Loucy (cell line): ENCODE measurements at regions not wholly inside any gene's neighbourhood (a gene's known extent, or its start where the extent isn't known, plus 50 kb on each side); places are given as distances from the start of the nearest gene placed in this dataset.

Experiments used
- EZH2phosphoT487 ChIP-seq: fragments of 200-600 bp; IDR thresholded peaks from 2 replicates; pipeline ENCODE4 v1.6.1; 2018; ENCODE audit warnings: antibody characterized with exemption, mild to moderate bottlenecking, moderate library complexity, borderline replicate concordance
- TF ChIP-seq, protein P1 (sequence below): fragments of 200-600 bp; sonication (generic); conservative IDR thresholded peaks from 2 replicates; pipeline ENCODE4 v1.5.1; 2014; ENCODE audit warnings: mild to moderate bottlenecking, antibody characterized with exemption, low read length

DNA sequence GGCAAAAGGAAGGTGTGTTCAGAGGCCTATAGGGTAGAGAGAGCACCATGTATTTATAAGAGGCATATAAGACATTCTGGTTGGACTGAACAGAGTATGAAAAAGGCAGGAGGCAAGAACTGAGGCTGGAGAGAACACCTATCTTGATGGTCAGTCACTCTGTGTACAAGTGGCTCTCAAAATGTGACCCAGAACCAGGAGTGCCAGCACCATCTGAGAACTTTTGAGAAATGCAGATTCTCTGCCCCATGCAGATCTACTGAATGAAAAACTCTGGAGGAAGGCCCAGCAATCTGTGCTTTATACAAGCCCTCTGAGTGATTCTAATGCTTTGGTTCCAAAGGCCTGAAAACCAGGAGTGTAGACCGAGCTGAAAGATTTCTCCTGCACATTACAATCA lies 324.0 kb upstream of the IL12A start:
- TF ChIP-seq, protein P1, sequence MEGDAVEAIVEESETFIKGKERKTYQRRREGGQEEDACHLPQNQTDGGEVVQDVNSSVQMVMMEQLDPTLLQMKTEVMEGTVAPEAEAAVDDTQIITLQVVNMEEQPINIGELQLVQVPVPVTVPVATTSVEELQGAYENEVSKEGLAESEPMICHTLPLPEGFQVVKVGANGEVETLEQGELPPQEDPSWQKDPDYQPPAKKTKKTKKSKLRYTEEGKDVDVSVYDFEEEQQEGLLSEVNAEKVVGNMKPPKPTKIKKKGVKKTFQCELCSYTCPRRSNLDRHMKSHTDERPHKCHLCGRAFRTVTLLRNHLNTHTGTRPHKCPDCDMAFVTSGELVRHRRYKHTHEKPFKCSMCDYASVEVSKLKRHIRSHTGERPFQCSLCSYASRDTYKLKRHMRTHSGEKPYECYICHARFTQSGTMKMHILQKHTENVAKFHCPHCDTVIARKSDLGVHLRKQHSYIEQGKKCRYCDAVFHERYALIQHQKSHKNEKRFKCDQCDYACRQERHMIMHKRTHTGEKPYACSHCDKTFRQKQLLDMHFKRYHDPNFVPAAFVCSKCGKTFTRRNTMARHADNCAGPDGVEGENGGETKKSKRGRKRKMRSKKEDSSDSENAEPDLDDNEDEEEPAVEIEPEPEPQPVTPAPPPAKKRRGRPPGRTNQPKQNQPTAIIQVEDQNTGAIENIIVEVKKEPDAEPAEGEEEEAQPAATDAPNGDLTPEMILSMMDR: no peak
- TF ChIP-seq EZH2phosphoT487: no peak
